Heart left ventricle (tissue), 16 donors: ENCODE measurements at regions not wholly inside any gene's neighbourhood (a gene's known extent, or its start where the extent isn't known, plus 50 kb on each side); places are given as distances from the start of the nearest gene placed in this dataset.
"Not testable (repeated sequence)": the region's sequence is repeated elsewhere in the genome, so short reads cannot be mapped to it uniquely, and the experiment has no call there.

Experiments
- ATAC-seq, 4 donors: fragments of 200-7000 bp; cut with Tn5 transposase; one replicate each; pipeline ENCODE4 v1.9.1; 2020 to 2022; ENCODE audit warnings: moderate library complexity in 4 of 4, mild to moderate bottlenecking in 3 of 4, moderate number of reproducible peaks in 1 of 4
- DNase-seq, 5 donors: peaks; one replicate each; pipeline ENCODE4 v3.0.0-alpha.2; 2020
- H3K27ac ChIP-seq, 12 donors: fragments of 200-600 bp; sonication (generic) in 4 of 12; one replicate each; pipeline versions ENCODE4 v1.5.0 to v1.8.0; 2016 to 2022; ENCODE audit warnings: mild to moderate bottlenecking in 2 of 12
- H3K27me3 ChIP-seq, 9 donors: fragments of 200-600 bp; sonication (generic) in 2 of 9; one replicate each; pipeline versions ENCODE4 v1.5.1 to v1.8.0; 2016 to 2022; ENCODE audit warnings: mild to moderate bottlenecking in 3 of 9
- H3K36me3 ChIP-seq, 9 donors: fragments of 200-600 bp; sonication (generic) in 2 of 9; one replicate each; pipeline versions ENCODE4 v1.5.0 to v1.8.0; 2018 to 2022; ENCODE audit warnings: mild to moderate bottlenecking in 2 of 9
- H3K4me1 ChIP-seq, 12 donors: fragments of 200-600 bp; sonication (generic) in 4 of 12; one replicate each; pipeline versions ENCODE4 v1.5.0 to v1.8.0; 2016 to 2022; ENCODE audit warnings: mild to moderate bottlenecking in 3 of 12
- H3K4me3 ChIP-seq, 12 donors: fragments of 200-600 bp; sonication (generic) in 4 of 12; one replicate each; pipeline versions ENCODE4 v1.5.0 to v1.8.0; 2017 to 2022; ENCODE audit warnings: mild to moderate bottlenecking in 9 of 12, moderate library complexity in 4 of 12
- H3K9me3 ChIP-seq, 12 donors: fragments of 200-600 bp; sonication (generic) in 4 of 12; one replicate each; pipeline versions ENCODE4 v1.5.0 to v1.8.0; 2016 to 2022; ENCODE audit warnings: mild to moderate bottlenecking in 1 of 12
- POLR2A ChIP-seq, 2 donors: fragments of 450-650 bp; IDR thresholded peaks; one replicate each; pipeline ENCODE4 v1.6.1; 2017; ENCODE audit warnings: antibody characterized with exemption in 2 of 2, mild to moderate bottlenecking in 2 of 2, moderate library complexity in 2 of 2
- WGBS, 4 donors: extraction: QIAGEN DNeasy Blood & Tissue Kit in 2 of 4; methylation state at CpG; one replicate each; pipeline versions ENCODE4 v1.1.5 to v1.1.7; 2013 to 2018; 5-methylcytosine and 5-hydroxymethylcytosine counted together
- intact Hi-C, 10 donors: fragments of 100-400 bp; cut with DNase I; formaldehyde crosslinking; loops; one replicate each; pipeline versions ENCODE4 v1.11.1 to v1.14.2; 2022
- TF ChIP-seq, protein P1 (sequence below), 12 donors: fragments of 200-600 bp; sonication (generic) in 4 of 12; IDR thresholded peaks; one replicate each; pipeline versions ENCODE4 v1.5.0 to v1.8.0; 2018 to 2022; ENCODE audit warnings: antibody characterized with exemption in 12 of 12, mild to moderate bottlenecking in 5 of 12
- donor health status: ischemic (EF 13 %, LVEDD 7.1; RV severe dilation, severe dysfunction).
- donor health status: healthy with polysubstance abuse.
- donor health status: DM: no; HTN: yes; CAD: no.
- donor health status: DM: no; HTN: no; CAD: no.
- donor health status: ischemic (EF 25% LVEDD 6.9; RV normal size, moderate dysfunction).
- donor health status: ischemic (EF 25% LVEDD 5.7; RV mildly dilated, moderate dysfunction).
- donor health status: healthy.
- donor health status: DM: yes; HTN: yes; CAD: no.
- donor health status: ischemic (EF 35%, LVEDD 5.7; RV mildly dilated, moderate dysfunction).
- donor health status: nonischemic (EF 11% LVEDD 7.7; RV severe dilation, severe dysfunction).
- donor health status: DM: yes; HTN: yes; CAD: no.
- donor health status: PGD.
- donor health status: ischemic (EF 29% LVEDD 5.4; RV normal size, mild dysfunction).
- donor health status: nonischemic (EF 23%, LVEDD 6.1; RV moderate dilation, normal function).

GRCh38 chr17:45672792-45673191 lies 111.3 kb upstream of the CRHR1 start:
- intact Hi-C loops = no loop called here
- H3K9me3 ChIP-seq = peaks cover 0 to 5% (median 0%) of the 10 kb centered on the region in 12 donors
- no peak for ATAC-seq
- TF ChIP-seq, protein P1, sequence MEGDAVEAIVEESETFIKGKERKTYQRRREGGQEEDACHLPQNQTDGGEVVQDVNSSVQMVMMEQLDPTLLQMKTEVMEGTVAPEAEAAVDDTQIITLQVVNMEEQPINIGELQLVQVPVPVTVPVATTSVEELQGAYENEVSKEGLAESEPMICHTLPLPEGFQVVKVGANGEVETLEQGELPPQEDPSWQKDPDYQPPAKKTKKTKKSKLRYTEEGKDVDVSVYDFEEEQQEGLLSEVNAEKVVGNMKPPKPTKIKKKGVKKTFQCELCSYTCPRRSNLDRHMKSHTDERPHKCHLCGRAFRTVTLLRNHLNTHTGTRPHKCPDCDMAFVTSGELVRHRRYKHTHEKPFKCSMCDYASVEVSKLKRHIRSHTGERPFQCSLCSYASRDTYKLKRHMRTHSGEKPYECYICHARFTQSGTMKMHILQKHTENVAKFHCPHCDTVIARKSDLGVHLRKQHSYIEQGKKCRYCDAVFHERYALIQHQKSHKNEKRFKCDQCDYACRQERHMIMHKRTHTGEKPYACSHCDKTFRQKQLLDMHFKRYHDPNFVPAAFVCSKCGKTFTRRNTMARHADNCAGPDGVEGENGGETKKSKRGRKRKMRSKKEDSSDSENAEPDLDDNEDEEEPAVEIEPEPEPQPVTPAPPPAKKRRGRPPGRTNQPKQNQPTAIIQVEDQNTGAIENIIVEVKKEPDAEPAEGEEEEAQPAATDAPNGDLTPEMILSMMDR (IDR thresholded peaks at IDR 0.05) = no peak
- no peak for TF ChIP-seq POLR2A (IDR thresholded peaks at IDR 0.05)
- DNase-seq = no peak
- H3K27ac ChIP-seq = no peak overlapping the region
- H3K27me3 ChIP-seq = peaks cover 0 to 15% (median 0%) of the 10 kb centered on the region in 9 donors
- no peaks in the 10 kb centered on the region for H3K4me1 ChIP-seq
- no peak overlapping the region for H3K4me3 ChIP-seq
- no peaks in the 10 kb centered on the region for H3K36me3 ChIP-seq
- WGBS, 4 donors = 75 to 83% (median 80%) methylated on average over 5 of the region's 5 CpGs

DNA sequence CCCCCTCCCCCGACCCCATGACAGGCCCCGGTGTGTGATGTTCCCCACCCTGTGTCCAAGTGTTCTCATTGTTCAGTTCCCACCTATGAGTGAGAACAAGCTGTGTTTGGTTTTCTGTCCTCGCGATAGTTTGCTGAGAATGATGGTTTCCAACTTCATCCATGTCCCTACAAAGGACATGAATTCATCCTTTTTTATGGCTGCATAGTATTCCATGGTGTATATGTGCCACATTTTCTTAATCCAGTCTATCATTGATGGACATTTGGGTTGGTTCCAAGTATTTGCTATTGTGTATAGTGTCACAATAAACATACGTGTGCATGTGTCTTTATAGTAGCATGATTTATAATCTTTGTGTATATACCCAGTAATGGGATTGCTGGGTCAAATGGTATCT lies 110.4 kb upstream of the CRHR1 start:
- ATAC-seq, intact Hi-C loops, H3K4me3 ChIP-seq, H3K9me3 ChIP-seq, H3K36me3 ChIP-seq, H3K4me1 ChIP-seq, DNase-seq, H3K27ac ChIP-seq: not testable (repeated sequence)
- peaks cover 0 to 15% (median 0%) of the 10 kb centered on the region in 9 donors for H3K27me3 ChIP-seq
- WGBS, 4 donors = 90 to 96% (median 93%) methylated on average over 5 of the region's 5 CpGs

DNA sequence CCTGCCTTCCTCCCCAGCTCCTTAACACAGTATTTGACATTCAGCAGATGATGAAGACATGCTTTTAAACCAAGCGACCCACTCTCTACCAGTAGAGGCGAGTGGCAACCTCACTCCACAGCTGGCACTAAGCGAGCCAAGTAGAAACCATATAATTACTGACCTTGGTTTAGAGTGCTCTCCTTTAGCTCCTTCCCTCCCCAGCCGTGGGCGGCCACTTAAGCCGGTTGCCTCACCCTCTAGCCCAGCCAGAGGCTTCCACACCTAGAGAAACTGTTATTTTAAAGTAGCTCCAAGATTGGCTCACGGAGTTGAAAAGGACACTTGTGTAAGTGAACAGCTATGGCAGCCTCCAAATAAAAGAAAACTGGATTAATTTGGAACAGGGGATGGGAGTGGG lies 109.1 kb upstream of the CRHR1 start:
- intact Hi-C loops = no loop called here
- peaks cover 0 to 15% (median 0%) of the 10 kb centered on the region in 9 donors for H3K27me3 ChIP-seq
- no peaks in the 10 kb centered on the region for H3K36me3 ChIP-seq
- H3K27ac ChIP-seq = no peak overlapping the region
- H3K4me1 ChIP-seq = no peaks in the 10 kb centered on the region
- H3K9me3 ChIP-seq = peaks cover 0 to 12% (median 4%) of the 10 kb centered on the region in 12 donors
- H3K4me3 ChIP-seq = no peak overlapping the region
- ATAC-seq (no peak), DNase-seq (no peak)
- TF ChIP-seq POLR2A (IDR thresholded peaks at IDR 0.05) = no peak
- TF ChIP-seq, protein P1 (IDR thresholded peaks at IDR 0.05) = no peak
- 66 to 78% (median 74%) methylated on average over 7 of the region's 7 CpGs for WGBS, 4 donors

DNA sequence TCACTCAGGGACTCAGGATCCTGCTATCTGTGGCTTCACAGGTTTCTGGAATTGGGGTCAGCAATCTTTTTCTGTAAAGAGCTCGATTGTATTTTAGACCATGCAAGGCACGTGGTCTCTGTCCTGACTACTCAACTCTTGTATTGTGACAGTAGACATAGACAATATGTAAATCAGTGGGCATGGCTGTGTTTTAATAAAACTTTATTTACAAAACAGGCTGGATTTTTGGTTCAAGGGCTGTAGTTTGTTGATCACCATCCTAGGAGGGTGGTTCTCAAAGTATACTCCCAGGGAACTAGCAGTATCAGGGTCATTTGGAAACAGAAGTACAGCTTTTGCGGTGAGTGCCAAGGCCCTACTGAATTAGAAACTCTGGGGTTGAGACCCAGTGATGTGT lies 108.2 kb upstream of the CRHR1 start:
- Histone ChIP-seq H3K27ac (no peak overlapping the region), H3K4me3 (no peak overlapping the region), H3K4me1 (no peaks in the 10 kb centered on the region), H3K36me3 (no peaks in the 10 kb centered on the region), H3K27me3 (peaks cover 0 to 15% (median 0%) of the 10 kb centered on the region in 9 donors), H3K9me3 (peaks cover 0 to 12% (median 4%) of the 10 kb centered on the region in 12 donors)
- no peak for ATAC-seq
- intact Hi-C loops = no loop called here
- 65 to 78% (median 73%) methylated on average over 3 of the region's 3 CpGs for WGBS, 4 donors
- DNase-seq = no peak
- TF ChIP-seq, protein P1 (IDR thresholded peaks at IDR 0.05) = no peak
- TF ChIP-seq POLR2A (IDR thresholded peaks at IDR 0.05) = no peak

DNA sequence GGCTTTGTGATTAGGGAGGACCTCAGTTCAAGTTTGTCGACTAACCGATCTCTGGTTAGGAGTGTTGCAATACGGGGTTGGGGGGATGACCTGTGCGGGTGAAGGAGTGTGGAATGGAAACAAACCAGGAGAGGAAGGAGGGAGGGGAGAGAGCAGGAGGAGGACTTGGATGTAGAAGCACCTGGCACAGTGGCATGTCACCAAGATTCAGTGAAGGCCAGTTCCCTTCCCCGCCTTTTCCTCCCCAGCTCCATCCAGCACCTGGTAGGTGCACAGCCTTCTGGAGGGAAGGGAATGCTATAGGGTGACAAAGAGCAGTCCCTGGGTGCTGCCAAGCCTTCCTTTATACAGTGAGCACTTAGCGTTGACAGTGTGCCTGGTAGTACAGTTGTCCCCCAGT lies 107.4 kb upstream of the CRHR1 start:
- TF ChIP-seq, protein P1 (IDR thresholded peaks at IDR 0.05) = no peak
- no peak for TF ChIP-seq POLR2A (IDR thresholded peaks at IDR 0.05)
- Histone ChIP-seq H3K27me3 (peaks cover 0 to 15% (median 0%) of the 10 kb centered on the region in 9 donors), H3K4me1 (no peaks in the 10 kb centered on the region), H3K9me3 (peaks cover 0 to 12% (median 4%) of the 10 kb centered on the region in 12 donors), H3K4me3 (no peak overlapping the region), H3K36me3 (no peaks in the 10 kb centered on the region), H3K27ac (no peak overlapping the region)
- WGBS, 4 donors = 71 to 83% (median 79%) methylated on average over 6 of the region's 6 CpGs
- ATAC-seq = no peak
- intact Hi-C loops = no loop called here
- DNase-seq = no peak
